ENCODE measurements at regions not wholly inside any gene's neighbourhood (a gene's known extent, or its start where the extent isn't known, plus 50 kb on each side); places are given as distances from the start of the nearest gene placed in this dataset.

DNA sequence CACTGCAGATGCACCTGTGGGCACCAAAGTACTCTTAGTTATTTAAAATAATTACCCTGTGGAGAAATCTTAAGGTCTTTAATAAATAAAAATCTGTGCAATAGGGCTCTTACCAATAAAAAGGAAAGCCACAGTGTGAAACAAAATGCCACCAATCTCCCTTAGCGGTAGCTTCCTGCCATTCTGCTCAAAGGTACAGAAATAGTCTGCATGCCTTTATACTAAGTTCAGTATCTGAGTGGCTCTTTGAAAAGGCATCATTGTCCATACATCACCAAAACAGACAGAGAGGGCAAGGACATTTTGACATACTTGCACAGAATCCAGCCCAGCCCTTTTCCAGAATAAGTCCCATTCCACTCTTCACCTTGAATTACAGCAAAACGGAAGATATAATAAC is 161.0 kb downstream of the KLF12 start:
- intact Hi-C loops (cut with DNase I), result no loop called here
- no peak overlapping the region for H3K27ac ChIP-seq
- H3K27me3 ChIP-seq, result no peaks in the 10 kb centered on the region
- H3K4me3 ChIP-seq, result no peak overlapping the region
- DNase-seq, result no peak
- WGBS, 2 donors, result 79 to 93% methylated on average over 2 of the region's 2 CpGs
- no peak for ATAC-seq
- no peaks in the 10 kb centered on the region for H3K9me3 ChIP-seq
- no peaks in the 10 kb centered on the region for H3K36me3 ChIP-seq (replicated peaks in 1 of 2; ENCODE audit: insufficient read depth in 1 of 2, low read depth in 2 of 2)
- H3K4me1 ChIP-seq, result no peaks in the 10 kb centered on the region
- TF ChIP-seq, protein P1, sequence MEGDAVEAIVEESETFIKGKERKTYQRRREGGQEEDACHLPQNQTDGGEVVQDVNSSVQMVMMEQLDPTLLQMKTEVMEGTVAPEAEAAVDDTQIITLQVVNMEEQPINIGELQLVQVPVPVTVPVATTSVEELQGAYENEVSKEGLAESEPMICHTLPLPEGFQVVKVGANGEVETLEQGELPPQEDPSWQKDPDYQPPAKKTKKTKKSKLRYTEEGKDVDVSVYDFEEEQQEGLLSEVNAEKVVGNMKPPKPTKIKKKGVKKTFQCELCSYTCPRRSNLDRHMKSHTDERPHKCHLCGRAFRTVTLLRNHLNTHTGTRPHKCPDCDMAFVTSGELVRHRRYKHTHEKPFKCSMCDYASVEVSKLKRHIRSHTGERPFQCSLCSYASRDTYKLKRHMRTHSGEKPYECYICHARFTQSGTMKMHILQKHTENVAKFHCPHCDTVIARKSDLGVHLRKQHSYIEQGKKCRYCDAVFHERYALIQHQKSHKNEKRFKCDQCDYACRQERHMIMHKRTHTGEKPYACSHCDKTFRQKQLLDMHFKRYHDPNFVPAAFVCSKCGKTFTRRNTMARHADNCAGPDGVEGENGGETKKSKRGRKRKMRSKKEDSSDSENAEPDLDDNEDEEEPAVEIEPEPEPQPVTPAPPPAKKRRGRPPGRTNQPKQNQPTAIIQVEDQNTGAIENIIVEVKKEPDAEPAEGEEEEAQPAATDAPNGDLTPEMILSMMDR (IDR thresholded peaks at IDR 0.05), result no peak
- no peak for TF ChIP-seq POLR2A (IDR thresholded peaks at IDR 0.05)

DNA sequence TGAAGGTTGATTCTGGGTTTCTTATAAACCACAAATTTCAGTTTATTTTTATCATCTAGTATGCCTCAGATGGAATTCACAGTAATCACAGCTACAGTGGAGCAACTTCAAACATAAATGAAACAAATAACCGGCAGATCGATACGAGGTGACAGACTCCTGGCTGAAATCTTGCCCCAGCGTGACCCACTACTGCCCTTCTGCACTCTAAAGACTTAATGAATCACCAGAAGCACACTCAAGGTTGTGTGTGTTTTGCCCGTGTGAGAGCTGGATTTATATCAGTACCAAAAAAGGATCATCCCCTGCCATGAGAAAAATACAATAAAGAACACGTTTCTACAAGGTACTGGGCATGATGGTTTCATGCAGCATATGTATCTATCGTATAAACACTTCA is 161.7 kb downstream of the KLF12 start:
- TF ChIP-seq, protein P1 (IDR thresholded peaks at IDR 0.05), result no peak
- TF ChIP-seq POLR2A (IDR thresholded peaks at IDR 0.05), result no peak
- H3K27ac ChIP-seq, result no peak overlapping the region
- H3K4me3 ChIP-seq, result no peak overlapping the region
- DNase-seq (no peak), ATAC-seq (peak; percentile 47)
- 42 to 48% methylated on average over 7 of the region's 7 CpGs for WGBS, 2 donors
- intact Hi-C loops (cut with DNase I), result no loop called here
- no peaks in the 10 kb centered on the region for H3K9me3 ChIP-seq
- no peaks in the 10 kb centered on the region for H3K4me1 ChIP-seq
- no peaks in the 10 kb centered on the region for H3K27me3 ChIP-seq
- H3K36me3 ChIP-seq (replicated peaks in 1 of 2; ENCODE audit: insufficient read depth in 1 of 2, low read depth in 2 of 2), result no peaks in the 10 kb centered on the region

DNA sequence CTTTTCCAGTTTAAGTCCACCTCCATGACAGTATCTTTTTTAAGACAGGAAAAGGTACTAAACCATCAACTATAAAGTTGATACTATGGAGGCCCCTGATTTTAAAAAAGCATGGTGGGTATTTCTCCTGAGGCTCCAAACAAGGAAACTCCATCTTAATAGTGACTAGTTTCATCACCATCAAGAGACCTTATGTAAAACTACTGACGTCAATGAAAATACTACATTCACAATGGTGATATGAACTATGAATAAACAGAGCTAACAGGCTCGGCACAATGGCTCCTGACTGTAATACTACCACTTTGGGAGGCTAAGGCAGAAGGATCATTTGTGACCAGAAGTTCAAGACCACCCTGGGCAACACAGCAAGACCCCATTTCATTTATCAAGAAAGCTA is 162.7 kb downstream of the KLF12 start:
- no peak overlapping the region for H3K4me3 ChIP-seq
- no peak overlapping the region for H3K27ac ChIP-seq
- DNase-seq, result no peak
- H3K4me1 ChIP-seq, result no peaks in the 10 kb centered on the region
- TF ChIP-seq, protein P1 (IDR thresholded peaks at IDR 0.05), result no peak
- no peak for TF ChIP-seq POLR2A (IDR thresholded peaks at IDR 0.05)
- no peaks in the 10 kb centered on the region for H3K9me3 ChIP-seq
- no peaks in the 10 kb centered on the region for H3K27me3 ChIP-seq
- ATAC-seq, result no peak
- no peaks in the 10 kb centered on the region for H3K36me3 ChIP-seq (replicated peaks in 1 of 2; ENCODE audit: insufficient read depth in 1 of 2, low read depth in 2 of 2)
- intact Hi-C loops (cut with DNase I), result no loop called here
- WGBS, 2 donors, result 72 to 75% methylated on average over 2 of the region's 2 CpGs

DNA sequence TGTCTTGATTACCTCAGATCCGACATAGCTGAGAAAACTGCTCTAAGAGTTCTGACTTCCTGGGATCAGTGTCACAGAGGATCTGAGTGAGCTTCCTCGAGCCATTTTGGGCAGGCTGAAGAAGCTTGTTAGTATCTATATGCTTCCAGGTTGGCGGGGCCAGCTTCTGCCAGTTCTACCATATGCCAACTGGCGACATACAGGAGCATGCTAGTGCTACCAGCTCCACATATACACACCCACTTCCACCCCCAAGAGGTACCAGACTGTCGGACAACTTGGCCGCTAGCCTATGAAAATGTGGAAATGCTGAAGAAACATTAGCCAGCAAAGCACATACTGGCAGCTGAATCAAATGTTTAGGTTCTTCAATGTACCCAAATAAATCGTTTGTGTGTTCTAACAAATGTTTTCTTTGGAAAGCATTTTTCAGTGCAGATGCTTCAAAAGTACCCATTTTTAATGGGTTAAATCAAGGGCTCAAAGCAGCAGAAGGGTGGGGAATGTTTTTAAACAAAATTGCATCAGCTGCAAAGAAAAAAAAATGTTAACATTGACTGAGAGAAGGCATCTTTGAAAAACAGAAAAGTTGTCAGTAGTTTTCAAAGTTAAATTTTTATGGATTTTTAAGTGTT is 163.7 kb downstream of the KLF12 start:
- ATAC-seq, result no peak

More for the DNA sequence above, 163.7 kb downstream of the KLF12 start:
- Histone ChIP-seq H3K36me3 (replicated peaks in 1 of 2; ENCODE audit: insufficient read depth in 1 of 2, low read depth in 2 of 2) (no peaks in the 10 kb centered on the region), H3K27ac (no peak overlapping the region), H3K4me1 (no peaks in the 10 kb centered on the region), H3K9me3 (no peaks in the 10 kb centered on the region), H3K27me3 (no peaks in the 10 kb centered on the region), H3K4me3 (no peak overlapping the region)
- TF ChIP-seq, protein P1 (IDR thresholded peaks at IDR 0.05), result no peak
- no peak for TF ChIP-seq POLR2A (IDR thresholded peaks at IDR 0.05)
- intact Hi-C loops (cut with DNase I), result no loop called here
- no peak for DNase-seq
- 74 to 84% methylated on average over 6 to 7 of the region's 7 CpGs for WGBS, 2 donors

Measured in body of pancreas (tissue), 4 donors.